HUES48 (cell line): ENCODE measurements at regions not wholly inside any gene's neighbourhood (a gene's known extent, or its start where the extent isn't known, plus 50 kb on each side); places are given as distances from the start of the nearest gene placed in this dataset.

Experiments used
- H3K27ac ChIP-seq: one replicate; pipeline ENCODE4 v1.7.0; 2013; ENCODE audit warnings: low read depth, low read length, inconsistent platforms
- H3K27me3 ChIP-seq: 2 replicates; pipeline ENCODE4 v1.6.1; 2013; ENCODE audit warnings: mild to moderate bottlenecking, low read length; ENCODE audit not compliant: control insufficient read depth, insufficient read depth
- H3K36me3 ChIP-seq: 2 replicates; pipeline ENCODE4 v1.6.1; 2013; ENCODE audit warnings: low read length; ENCODE audit not compliant: control insufficient read depth, insufficient read depth
- H3K4me1 ChIP-seq: 2 replicates; pipeline ENCODE4 v1.6.1; 2013; ENCODE audit warnings: mild to moderate bottlenecking, low read length; ENCODE audit not compliant: control insufficient read depth, insufficient read depth
- H3K4me3 ChIP-seq: 2 replicates; pipeline ENCODE4 v1.5.1; 2013; ENCODE audit warnings: mild to moderate bottlenecking, low read depth, low read length
- H3K9ac ChIP-seq: 2 replicates; pipeline ENCODE4 v1.6.1; 2013; ENCODE audit warnings: mild to moderate bottlenecking, low read depth, low read length, moderate library complexity
- H3K9me3 ChIP-seq: 2 replicates; pipeline ENCODE4 v1.6.1; 2013; ENCODE audit warnings: low read length; ENCODE audit not compliant: control insufficient read depth, insufficient read depth

DNA sequence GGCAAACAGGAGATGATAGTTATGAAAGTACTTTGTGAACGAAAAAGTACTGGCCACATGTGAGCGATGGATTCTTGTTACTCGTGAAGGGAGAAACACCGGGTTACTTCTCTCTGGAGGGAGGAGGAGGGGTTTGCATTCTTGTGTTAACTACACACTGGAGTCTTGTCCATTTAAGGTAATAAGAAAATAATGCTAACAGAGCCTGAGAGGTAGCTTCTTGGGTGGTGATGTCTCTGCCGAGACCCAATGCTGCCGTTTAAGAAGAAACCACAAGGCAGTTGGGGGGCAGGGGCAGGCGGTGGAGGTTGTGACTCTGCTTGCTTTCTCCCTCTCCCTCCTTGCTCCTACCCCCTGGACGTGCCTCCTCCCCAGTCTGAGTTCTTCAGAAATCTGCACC is 100.9 kb upstream of the ROPN1 start:
- Histone ChIP-seq H3K9ac (no peak overlapping the region), H3K4me3 (no peak overlapping the region), H3K27me3 (no peaks in the 10 kb centered on the region), H3K9me3 (no peaks in the 10 kb centered on the region), H3K27ac (no peak overlapping the region), H3K36me3 (no peaks in the 10 kb centered on the region), H3K4me1 (0 out of 2 replicates have a peak, but pooled peaks cover 9% of the 10 kb centered on the region)

DNA sequence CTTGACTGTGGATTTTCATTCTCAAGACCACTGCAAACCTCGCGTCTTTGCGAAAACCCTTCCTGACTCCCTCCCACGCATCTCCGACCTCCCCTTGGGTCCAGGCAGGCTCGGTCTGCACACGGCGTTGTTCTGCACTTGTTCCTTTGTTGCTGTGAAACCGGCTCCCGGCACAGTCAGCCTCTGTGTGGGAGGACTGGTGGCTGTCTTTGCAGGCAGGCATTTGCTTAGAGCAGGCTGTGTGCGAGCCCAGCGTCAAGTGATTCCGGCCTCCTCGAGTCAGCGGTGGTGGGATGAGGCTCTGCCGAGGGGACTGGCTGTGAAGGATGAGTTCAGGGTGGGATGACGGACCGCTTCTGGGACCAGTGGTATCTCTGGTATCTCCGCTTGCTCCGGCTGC is 102.6 kb upstream of the ROPN1 start:
- Histone ChIP-seq H3K9ac (no peak overlapping the region), H3K36me3 (no peaks in the 10 kb centered on the region), H3K4me3 (no peak overlapping the region), H3K9me3 (no peaks in the 10 kb centered on the region), H3K4me1 (0 out of 2 replicates have a peak, but pooled peaks cover 9% of the 10 kb centered on the region), H3K27ac (no peak overlapping the region), H3K27me3 (no peaks in the 10 kb centered on the region)

DNA sequence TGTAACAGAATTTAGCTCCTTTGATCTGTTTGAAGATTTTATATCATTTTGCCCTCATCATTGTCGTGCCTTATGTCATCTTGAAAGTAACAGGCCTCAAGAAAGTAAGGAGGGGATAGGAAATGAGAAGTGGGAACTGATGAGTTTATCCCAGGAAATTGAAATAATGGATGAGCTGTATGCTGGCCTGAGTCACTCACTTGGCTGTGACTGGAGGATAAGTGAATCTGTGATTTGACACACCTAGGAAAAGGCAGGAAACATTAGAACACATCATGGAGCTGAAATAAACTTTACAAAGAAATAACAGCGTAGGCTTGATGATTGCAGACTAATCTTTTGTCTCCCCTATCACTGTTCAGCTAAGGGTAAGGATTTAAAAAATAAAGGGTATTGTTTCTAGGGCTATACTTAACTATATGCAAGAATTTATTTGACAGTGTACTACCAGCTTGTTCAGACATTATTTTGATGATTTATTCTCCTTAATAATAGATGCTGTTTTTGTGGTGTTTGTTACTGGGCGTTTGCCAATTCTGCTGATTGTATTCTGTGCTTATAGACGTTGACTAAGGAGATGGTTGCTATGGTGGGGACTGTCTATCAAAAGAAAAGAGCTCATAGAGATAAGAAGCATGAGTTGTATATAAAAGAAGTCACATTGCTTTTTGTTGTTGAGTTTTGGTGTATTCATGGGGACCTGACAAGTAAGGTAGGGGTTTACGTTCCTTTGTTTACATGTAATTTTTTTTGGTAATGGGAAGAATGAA is 105.6 kb upstream of the ROPN1 start:
- Histone ChIP-seq H3K9ac (no peak overlapping the region), H3K4me1 (0 out of 2 replicates have a peak, but pooled peaks cover 6% of the 10 kb centered on the region), H3K36me3 (no peaks in the 10 kb centered on the region), H3K4me3 (no peak overlapping the region), H3K9me3 (no peaks in the 10 kb centered on the region), H3K27me3 (no peaks in the 10 kb centered on the region), H3K27ac (no peak overlapping the region)

DNA sequence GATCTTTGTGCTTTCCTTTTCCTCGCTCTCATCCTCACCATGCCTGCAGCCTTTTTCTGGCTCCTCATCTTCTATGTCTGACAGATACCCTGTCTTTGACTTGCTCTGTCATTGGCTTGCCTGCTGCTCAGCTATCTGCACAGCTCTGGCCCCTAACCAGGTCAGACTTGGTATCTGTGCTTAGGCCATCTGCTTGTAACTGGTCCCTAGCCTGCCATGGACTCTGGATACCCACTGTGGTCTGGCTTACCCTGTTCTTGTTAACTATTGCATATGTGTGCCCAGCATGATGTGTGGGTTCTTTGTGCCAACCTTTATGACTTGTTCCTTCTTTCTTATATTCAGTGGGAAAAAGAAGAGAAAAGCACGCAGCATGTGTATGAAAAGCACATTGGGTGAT is 109.7 kb upstream of the ROPN1 start:
- Histone ChIP-seq H3K9ac (no peak overlapping the region), H3K4me1 (no peaks in the 10 kb centered on the region), H3K27me3 (no peaks in the 10 kb centered on the region), H3K9me3 (no peaks in the 10 kb centered on the region), H3K27ac (no peak overlapping the region), H3K36me3 (no peaks in the 10 kb centered on the region), H3K4me3 (no peak overlapping the region)

DNA sequence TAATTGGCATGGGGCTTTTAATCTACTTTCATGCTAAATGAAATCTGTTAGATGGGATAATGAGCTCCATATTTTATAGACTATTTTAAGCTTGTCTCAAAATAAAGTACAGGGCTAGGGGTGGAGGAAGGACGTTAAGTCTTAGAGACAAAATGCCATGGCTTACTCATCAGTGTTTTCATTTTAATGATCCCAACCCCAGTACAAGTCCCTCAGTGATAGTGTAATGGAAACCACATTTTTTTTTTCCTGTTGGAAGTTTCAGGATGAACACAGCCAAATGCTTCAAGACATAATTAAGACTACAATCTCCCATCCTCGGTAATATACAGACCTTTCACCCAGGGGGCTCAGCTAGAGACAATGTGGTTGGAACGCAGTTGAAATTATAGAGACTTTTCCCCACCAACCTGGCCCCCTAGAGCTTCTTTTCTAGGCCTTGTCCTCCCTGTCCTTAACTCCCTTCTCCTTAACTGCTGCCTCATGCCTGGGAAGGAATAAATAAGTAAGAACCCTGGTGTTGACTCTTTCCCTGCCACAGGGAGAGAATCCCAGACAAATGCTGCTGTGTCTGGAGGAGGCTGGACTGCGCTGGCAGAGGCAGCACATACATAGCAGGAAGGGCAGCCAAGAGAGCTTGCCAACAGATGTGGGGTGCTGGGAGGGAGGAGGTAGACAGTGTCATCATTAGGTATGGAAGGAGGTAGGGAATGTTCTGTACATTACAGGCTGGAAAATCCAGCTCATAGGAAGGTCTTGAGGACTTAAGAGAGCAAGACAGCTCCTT is 115.4 kb upstream of the ROPN1 start:
- H3K27ac ChIP-seq, result no peak overlapping the region
- no peak overlapping the region for H3K4me3 ChIP-seq
- no peaks in the 10 kb centered on the region for H3K27me3 ChIP-seq
- H3K9me3 ChIP-seq, result no peaks in the 10 kb centered on the region
- no peak overlapping the region for H3K9ac ChIP-seq
- H3K36me3 ChIP-seq, result no peaks in the 10 kb centered on the region
- no peaks in the 10 kb centered on the region for H3K4me1 ChIP-seq

DNA sequence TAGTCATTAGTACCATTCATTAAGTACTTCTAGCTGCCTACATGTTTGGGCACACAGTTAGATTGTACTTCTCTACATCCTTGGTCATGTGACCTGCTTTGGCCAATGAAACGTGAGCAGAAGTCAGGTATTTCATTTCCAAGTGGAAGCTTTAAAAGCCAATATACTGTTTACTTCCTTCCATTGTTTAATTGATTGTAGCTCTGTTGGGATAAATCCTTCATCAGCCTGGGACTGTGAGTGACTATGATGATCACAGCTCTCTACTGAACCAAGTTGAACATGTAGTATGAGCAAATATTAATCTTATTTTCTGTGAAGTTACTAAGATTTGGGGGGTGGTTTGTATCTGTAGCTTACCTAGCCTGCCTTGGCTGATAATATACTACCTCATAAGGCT is 116.5 kb upstream of the ROPN1 start:
- H3K4me3 ChIP-seq, result no peak overlapping the region
- H3K27ac ChIP-seq, result no peak overlapping the region
- no peaks in the 10 kb centered on the region for H3K36me3 ChIP-seq
- H3K9ac ChIP-seq, result no peak overlapping the region
- H3K9me3 ChIP-seq, result no peaks in the 10 kb centered on the region
- H3K27me3 ChIP-seq, result no peaks in the 10 kb centered on the region
- H3K4me1 ChIP-seq, result no peaks in the 10 kb centered on the region

DNA sequence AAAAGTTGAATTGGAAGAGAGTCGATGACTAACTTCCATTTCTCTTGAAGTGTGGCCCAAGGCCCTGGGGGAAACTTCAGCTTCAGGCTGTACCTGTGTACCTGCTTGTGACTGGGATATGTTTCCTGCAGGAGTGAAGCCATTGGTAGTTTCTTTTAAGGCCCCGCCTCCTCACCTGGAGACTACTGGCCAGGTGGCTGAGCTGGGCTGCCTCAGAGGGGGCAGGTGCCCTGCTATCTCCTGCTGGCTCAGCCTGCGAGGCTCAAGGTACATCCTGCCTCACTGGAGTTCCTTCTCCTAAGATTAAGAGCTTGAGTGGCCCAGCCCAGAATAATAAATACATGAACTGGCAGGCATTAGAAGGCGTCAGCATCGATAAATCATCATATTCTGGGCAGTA is 121.6 kb upstream of the ROPN1 start:
- H3K36me3 ChIP-seq, result no peaks in the 10 kb centered on the region
- no peak overlapping the region for H3K27ac ChIP-seq
- H3K9me3 ChIP-seq, result no peaks in the 10 kb centered on the region
- no peaks in the 10 kb centered on the region for H3K27me3 ChIP-seq
- H3K4me1 ChIP-seq, result no peaks in the 10 kb centered on the region
- no peak overlapping the region for H3K9ac ChIP-seq
- H3K4me3 ChIP-seq, result no peak overlapping the region

DNA sequence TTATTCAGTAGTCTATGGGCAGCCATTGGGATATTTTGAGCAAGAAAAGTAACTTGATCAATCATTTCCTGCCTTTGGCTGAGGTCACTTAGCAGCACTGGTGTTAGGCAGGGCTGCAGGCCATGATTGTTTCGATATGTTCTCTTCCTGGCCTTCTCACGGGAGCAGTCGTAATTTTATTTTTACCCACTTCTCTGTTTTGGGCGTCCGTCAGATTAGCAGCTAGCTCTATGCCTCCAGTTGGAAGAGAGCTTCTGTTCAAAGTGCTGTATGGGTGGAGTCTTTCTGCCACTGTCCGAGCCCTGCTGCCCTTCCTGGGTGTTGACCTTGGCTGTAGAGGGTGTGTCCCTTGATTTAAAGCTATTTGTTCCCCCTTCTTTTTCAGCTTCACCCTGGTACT is 123.4 kb upstream of the ROPN1 start:
- Histone ChIP-seq H3K36me3 (no peaks in the 10 kb centered on the region), H3K4me1 (no peaks in the 10 kb centered on the region), H3K9me3 (no peaks in the 10 kb centered on the region), H3K27ac (no peak overlapping the region), H3K4me3 (no peak overlapping the region), H3K27me3 (no peaks in the 10 kb centered on the region), H3K9ac (no peak overlapping the region)

DNA sequence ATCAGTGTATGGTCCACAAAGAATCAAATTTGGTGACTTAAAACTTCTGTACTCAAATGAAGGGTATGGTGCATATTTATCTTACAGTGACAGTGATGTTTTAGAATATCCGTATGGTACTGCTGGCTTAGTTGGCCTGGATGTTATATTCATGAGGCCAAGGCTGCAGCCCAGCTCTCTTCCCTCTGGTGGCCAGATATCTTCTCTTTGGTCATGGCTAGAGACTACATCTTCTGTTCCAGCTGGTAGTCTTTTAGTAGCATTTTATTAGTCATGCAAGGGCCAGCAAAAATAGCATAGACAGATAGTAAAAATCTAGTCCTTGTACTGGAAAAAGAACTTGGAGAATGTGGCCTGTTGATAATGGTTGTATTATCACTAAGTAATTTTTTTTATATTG is 124.0 kb upstream of the ROPN1 start:
- no peaks in the 10 kb centered on the region for H3K9me3 ChIP-seq
- no peaks in the 10 kb centered on the region for H3K4me1 ChIP-seq
- H3K27me3 ChIP-seq, result no peaks in the 10 kb centered on the region
- H3K4me3 ChIP-seq, result no peak overlapping the region
- no peaks in the 10 kb centered on the region for H3K36me3 ChIP-seq
- H3K27ac ChIP-seq, result no peak overlapping the region
- H3K9ac ChIP-seq, result no peak overlapping the region

DNA sequence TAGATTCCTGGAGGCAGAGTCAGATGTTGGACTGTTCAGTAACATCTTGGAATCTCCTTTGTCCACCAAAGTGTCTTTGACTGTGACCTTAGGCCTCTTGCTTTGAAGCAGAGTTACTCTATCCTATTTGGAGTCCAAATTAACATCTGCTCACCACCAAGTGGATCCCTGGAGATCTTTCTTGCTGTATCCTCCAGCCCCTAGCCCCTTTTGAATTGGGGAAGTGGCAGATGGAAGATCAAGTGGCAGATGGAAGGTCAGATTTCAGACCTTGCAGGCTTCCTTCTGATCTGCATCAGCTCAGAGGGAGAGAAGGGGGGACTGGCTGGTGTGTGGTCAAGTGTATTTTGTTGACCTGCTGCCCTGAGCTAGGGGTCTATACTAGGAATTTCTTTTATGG is 125.0 kb upstream of the ROPN1 start:
- H3K9ac ChIP-seq, result no peak overlapping the region
- no peaks in the 10 kb centered on the region for H3K4me1 ChIP-seq
- no peak overlapping the region for H3K4me3 ChIP-seq
- H3K36me3 ChIP-seq, result no peaks in the 10 kb centered on the region
- H3K27me3 ChIP-seq, result no peaks in the 10 kb centered on the region
- H3K27ac ChIP-seq, result no peak overlapping the region
- no peaks in the 10 kb centered on the region for H3K9me3 ChIP-seq

DNA sequence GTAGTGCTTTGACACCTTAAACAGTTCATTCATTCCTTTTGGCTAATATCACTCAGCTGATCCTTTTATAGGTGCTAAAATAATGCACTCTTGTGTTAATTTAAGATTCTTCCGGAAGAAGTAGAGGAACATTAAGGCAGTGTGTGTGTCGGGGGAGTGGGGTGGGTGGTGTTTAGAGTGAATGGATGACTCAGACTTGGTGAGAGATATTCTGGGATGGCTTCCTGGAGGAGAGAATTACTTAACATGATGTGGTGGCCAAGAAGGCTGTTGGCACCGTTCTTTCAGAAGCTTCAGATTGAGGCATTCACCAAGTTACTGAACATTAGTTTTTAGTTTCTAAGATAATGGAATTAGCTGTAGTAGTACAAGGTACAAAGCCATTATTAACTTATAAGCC is 125.6 kb upstream of the ROPN1 start:
- no peaks in the 10 kb centered on the region for H3K9me3 ChIP-seq
- H3K36me3 ChIP-seq, result no peaks in the 10 kb centered on the region
- H3K4me1 ChIP-seq, result no peaks in the 10 kb centered on the region
- H3K4me3 ChIP-seq, result no peak overlapping the region
- H3K27ac ChIP-seq, result no peak overlapping the region
- H3K27me3 ChIP-seq, result no peaks in the 10 kb centered on the region
- H3K9ac ChIP-seq, result no peak overlapping the region
